ENCODE measurements at regions not wholly inside any gene's neighbourhood (a gene's known extent, or its start where the extent isn't known, plus 50 kb on each side); places are given as distances from the start of the nearest gene placed in this dataset.

- TF ChIP-seq CTCF (conservative IDR thresholded peaks at IDR 0.05 in 1 of 2, IDR thresholded peaks at IDR 0.05 in 1 of 2; ENCODE audit: low read depth in 1 of 2, low read length in 2 of 2), result no peak
- no peak for TF ChIP-seq EZH2 (IDR thresholded peaks at IDR 0.05; ENCODE audit: low read length, missing control alignments)
Measured at GRCh38 chr15:51155891-51156290, 61.2 kb upstream of the TNFAIP8L3 start.

Data from fibroblast of lung (primary cell).